UCSD-AML1 (cell line): ENCODE measurements at regions not wholly inside any gene's neighbourhood (a gene's known extent, or its start where the extent isn't known, plus 50 kb on each side); places are given as distances from the start of the nearest gene placed in this dataset.
"Not testable (repeated sequence)": the region's sequence is repeated elsewhere in the genome, so short reads cannot be mapped to it uniquely, and the experiment has no call there.

Experiments
- DNase-seq: peaks from one replicate; lab custom pipeline; 2025; ENCODE audit not compliant: unreplicated experiment; lab: John Stamatoyannopoulos, UW

DNA sequence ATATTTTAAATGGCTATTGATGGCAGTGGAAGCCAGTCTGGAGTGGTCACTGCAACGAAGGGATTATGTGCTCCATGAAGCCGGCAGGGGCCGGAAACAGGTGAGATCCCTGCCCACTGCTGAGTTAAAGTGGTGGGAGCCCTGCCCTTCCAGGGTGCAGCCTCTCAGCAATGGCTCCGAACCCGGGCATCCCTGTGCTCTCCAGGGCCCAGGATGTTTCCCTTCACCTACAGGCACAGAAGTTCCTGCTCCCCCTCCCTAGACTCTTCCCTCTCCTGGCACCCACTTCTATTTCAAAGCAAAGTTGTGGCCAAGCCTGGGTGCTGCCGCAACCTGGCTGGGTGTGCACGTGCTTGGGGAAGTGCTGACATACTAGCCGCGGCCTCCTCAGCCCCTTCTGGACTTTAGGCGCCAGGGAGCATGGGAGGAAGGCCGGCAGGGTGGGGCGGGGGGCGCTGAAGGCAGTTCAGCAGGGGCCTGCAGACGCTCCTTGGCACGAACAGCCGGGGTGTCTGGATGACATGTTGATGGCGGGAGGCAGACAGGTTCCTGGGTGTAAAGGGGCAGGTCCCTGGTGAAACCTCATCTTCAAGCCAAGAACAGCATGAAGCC lies 452.3 kb downstream of the HTR1B start:
- no peak for DNase-seq

- DNase-seq, result no peak
These were observed 470.7 kb downstream of the HTR1B start for GRCh38 chr6:76992553-76992952.

DNA sequence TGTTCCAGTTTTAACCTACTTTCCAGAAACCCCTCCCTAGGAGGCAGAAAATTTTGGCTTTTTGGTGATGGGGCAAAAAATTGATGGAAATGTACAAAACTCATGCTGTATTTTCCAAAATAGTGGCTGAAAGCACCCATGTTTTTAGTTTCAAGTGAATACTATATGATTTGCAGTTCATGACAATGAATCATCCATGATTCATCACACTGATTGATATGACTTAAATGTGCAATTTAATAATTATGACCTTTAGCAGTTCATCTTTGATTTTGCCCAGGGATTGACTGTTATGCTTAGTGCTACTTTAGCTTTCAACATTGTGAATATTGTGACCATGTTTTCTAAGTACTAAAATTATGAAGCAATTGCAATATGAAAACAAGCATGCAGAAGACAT lies 478.7 kb downstream of the HTR1B start:
- no peak for DNase-seq

- DNase-seq, result no peak
These were observed 480.7 kb downstream of the HTR1B start for GRCh38 chr6:76982476-76983199.

DNA sequence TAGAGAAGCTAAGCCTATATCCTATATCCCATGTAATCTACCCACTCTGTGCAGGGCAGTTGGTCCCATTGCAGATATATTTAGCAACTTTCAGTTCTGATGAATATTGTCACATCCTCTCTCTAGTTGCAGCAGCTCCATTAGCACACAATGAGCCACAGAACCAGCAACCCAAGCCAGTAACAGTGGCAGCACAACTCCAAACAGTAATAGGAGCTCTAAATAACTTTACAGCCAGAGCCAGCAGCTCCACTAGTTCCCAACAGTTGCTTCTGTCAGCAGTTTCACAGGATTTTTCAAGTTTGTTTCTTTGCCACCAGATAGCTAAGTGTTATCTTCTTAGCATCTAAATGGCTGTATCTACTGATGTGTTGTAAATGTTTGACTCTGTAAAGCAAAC lies 490.8 kb downstream of the HTR1B start:
- DNase-seq, result no peak

DNA sequence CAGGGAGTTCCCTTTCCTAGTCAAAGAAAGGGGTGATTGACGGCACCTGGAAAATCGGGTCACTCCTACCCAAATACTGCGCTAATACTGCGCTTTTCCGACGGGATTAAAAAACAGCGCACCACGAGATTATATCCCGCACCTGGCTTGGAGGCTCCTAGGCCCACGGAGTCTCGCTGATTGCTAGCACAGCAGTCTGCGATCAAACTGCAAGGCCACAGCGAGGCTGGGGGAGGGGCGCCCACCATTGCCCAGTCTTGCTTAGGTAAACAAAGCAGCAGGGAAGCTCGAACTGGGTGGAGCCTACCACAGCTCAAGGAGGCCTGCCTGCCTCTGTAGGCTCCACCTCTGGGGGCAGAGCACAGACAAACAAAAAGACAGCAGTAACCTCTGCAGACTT lies 504.1 kb downstream of the HTR1B start:
- not testable (repeated sequence) for DNase-seq

- DNase-seq, result no peak
These were observed 520.9 kb downstream of the HTR1B start for GRCh38 chr6:76942203-76942966.

DNA sequence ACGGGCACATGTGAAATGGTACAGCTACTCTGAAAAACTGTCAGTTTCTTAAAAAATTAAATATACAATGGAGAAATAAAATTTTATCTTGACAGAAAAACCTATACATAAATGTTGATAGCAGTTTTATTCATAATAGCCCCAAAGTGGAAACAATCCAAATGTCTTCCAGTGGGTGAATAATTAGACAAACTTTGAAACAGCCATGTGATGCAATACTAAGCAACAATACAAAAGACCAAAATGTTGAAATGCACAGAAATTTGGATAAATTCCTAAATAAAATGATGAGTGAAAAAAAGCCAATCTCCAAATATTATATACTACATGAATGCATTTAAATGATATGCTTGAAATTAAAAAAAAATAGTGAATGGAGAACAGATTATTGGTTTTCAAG lies 523.1 kb downstream of the HTR1B start:
- DNase-seq, result no peak

- no peak for DNase-seq
These were observed 548.6 kb downstream of the HTR1B start for GRCh38 chr6:76914737-76915136.

DNA sequence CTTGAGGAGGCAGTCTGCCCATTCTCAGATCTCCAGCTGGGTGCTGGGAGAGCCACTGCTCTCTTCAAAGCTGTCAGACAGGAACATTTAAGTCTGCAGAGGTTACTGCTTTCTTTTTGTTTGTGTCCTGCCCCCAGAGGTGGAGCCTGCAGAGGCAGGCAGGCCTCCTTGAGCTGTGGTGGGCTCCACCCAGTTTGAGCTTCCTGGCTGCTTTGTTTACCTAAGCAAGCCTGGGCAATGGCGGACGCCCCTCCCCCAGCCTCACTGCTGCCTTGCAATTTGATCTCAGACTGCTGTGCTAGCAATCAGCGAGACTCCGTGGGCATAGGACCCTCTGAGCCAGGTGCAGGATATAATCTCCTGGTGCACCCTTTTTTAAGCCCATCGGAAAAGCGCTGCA lies 557.8 kb downstream of the HTR1B start:
- not testable (repeated sequence) for DNase-seq

DNA sequence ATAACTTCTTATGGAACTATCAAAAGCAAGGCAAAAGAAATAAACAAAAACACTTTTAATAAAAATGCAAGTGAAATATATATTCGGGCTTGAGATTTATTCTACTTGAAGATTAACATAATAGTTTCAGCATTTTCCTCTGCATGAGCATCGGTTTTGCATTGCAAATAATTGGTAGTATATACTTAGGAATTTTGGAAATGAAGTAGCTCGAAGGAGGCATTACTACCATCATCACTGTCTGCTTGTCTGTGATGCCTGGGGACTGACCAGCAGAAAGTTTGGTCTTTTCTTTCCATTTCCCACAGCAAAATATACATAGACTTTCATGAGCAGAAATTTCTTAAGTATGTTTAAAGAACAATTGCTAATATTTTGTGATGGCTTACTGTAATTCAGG lies 570.7 kb downstream of the HTR1B start:
- no peak for DNase-seq

DNA sequence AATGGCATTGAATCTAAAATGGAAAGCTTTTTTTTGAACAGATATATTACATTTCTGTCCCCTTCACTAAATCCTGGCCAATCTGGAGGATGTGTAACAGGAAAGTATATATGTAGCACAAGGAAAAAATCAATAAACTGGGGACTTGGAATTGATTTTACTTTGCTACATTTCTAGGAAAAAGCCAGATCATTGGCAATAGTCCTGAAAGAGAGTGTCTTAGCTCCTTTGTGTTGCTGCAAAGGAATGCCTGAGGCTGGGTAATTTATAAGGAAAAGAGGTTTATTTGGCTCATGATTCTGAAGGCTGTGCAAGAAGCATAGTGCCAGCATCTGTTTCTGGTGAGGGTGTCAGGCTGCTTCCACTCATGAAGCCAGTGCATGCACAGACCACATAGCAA lies 574.9 kb downstream of the HTR1B start:
- no peak for DNase-seq

- DNase-seq, result no peak
These were observed 576.4 kb downstream of the HTR1B start for GRCh38 chr6:76886900-76887299.

GRCh38 chr6:76885861-76886301 lies 577.4 kb downstream of the HTR1B start:
- no peak for DNase-seq

- DNase-seq, result no peak
These were observed 581.9 kb downstream of the HTR1B start for GRCh38 chr6:76881414-76881813.

DNA sequence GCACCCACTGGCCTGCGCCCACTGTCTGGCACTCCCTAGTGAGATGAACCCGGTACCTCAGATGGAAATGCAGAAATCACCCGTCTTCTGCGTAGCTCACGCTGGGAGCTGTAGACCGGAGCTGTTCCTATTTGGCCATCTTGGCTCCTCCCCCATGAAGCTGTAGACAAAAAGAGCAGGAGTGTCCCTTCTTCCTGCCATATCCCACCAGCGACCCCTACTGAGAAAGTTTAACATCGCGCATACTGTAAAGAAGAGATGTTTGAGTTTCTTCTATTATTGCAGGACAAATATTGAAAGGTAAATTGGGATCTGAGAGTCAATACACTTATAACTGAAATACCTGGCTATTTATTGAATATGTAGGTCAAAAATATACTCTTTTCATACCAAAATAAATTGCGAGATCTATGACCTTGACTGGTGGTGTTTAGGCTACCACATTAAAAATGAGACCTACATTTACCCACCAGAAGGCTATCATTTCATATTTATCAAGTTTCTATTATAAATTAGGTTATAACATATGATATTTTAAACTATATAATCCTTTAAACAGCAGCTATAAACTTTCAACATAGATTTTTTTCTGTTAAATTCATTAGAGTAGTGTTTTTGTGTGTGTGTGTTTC lies 586.3 kb downstream of the HTR1B start:
- DNase-seq, result no peak

- DNase-seq, result not testable (repeated sequence)
These were observed 586.9 kb downstream of the HTR1B start for GRCh38 chr6:76876430-76876829.

DNA sequence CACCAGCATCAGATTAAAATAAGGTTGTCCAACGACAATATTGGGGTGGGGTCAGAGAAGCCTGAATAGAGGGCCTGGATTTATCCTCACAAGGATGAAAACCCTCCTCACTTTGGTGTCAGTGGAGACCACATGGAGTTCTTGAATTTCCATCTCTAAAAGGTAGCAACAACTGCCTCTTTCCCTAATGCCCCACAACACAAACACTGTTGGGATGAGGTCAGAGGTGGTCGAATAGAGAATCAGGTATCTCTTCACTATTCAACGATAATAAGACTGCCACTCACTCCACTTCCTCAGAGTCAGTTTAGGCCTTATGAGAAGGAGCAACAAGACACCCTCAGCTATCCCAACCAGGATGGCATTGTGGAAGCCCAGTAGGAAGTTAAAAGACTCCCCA lies 596.1 kb downstream of the HTR1B start:
- DNase-seq, result no peak

- DNase-seq, result no peak
These were observed 597.0 kb downstream of the HTR1B start for GRCh38 chr6:76866091-76866915.

DNA sequence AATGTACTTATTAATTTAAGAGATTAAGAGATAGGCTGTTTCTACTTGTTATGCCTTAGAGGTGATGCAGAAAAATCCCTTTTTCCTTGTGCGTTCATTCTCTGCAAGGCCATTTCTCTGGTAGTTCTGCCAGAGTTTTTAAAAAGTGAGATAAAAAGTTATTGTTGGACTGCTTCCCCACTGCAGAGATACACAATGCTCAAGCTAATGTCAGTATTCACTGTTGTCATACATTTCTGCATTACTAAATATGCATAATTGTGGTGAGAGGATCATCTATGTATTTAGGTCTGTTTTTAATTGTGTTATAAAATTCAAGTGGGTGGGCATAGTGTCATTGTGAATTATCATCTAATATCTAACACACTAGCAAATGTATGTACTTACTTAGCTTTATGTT lies 600.4 kb downstream of the HTR1B start:
- no peak for DNase-seq

DNA sequence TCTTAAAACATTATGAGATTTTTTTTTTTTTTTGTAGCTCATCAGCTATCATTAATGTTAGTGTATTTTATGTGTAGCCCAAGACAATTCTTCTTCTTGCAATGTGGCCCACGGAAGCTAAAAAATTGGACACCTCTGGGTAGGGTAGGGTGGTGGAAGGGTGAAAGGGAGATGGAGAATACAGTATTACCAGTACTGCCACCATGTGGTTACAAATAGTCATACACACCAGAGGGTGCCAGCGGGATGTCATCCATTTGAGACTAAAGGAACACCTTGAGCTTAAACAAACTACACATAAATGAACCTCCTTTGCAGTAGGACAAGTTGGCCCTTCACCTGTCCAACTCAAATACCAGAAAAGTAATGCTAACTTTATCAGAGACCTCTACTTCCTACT lies 601.9 kb downstream of the HTR1B start:
- DNase-seq, result peak; percentile 7
